Amniotic epithelial cell (primary cell): ENCODE measurements at regions not wholly inside any gene's neighbourhood (a gene's known extent, or its start where the extent isn't known, plus 50 kb on each side); places are given as distances from the start of the nearest gene placed in this dataset.
"Not testable (repeated sequence)": the region's sequence is repeated elsewhere in the genome, so short reads cannot be mapped to it uniquely, and the experiment has no call there.

ENCODE experiments used
- DNase-seq: peaks from one replicate; pipeline ENCODE4 v3.0.0-alpha.2; 2010; ENCODE audit warnings: low read depth

DNA sequence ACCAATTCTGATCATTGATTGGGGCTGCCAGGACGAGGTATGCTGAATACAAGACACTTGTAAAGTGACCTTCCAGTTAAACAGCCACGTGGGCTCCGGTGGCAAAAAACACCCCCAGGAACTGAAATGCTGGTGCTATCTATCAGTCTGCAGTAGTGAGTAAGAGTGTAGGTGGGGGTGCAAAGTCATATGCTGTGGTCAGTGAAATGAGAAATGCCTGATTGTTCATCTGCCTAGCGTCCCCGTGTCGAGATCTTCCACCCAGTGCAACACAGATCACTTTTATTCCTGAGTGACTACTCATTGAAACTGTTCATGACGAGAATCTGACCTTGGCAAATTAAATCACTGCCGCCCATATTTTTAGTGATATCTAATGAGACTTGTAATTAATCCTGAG, 806.5 kb upstream of the GOT2 start:
- DNase-seq = no peak

GRCh38 chr16:59535298-59535697, 801.2 kb upstream of the GOT2 start:
- no peak for DNase-seq

- DNase-seq = peak; percentile 20
Measured at GRCh38 chr16:59527206-59527997, 793.3 kb upstream of the GOT2 start.

DNA sequence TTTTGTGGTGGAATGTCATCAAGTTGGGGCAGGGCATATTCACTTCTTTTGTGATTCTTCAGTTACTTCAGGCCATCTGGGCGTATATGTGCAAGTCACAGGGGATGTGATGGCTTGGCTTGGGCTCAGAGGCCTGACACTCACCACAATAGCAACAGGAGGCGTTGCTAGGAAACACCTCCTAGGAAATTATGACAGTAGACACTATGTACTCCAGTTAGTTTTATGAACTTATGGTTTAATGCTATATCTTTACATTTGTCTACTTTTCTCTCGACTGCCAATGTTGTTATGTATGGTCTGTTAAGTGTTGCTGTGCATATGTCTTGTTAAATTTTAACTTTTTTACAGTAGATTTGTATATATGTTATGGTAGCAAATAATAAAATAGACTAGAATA, 788.7 kb upstream of the GOT2 start:
- no peak for DNase-seq

GRCh38 chr16:59518721-59519120, 784.6 kb upstream of the GOT2 start:
- DNase-seq = not testable (repeated sequence)

DNA sequence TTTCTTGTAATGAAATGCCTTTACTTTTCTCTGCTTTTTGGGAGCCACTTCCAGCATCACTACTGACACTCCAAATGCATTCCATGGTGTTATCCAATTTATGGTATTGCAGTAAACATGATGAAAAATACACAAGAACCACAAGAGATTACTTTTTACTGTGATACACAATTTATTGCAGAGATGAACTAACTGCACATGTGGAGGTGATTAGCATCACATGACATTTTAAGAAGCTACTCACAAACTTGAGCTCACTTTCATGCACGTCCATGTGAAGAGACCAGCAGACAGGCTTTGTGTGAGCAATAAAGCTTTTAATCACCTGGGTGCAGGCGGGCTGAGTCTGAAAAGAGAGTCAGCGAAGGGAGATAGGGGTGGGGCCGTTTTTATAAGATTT, 780.5 kb upstream of the GOT2 start:
- DNase-seq = no peak

- no peak for DNase-seq
Measured at GRCh38 chr16:59510008-59510424, 775.9 kb upstream of the GOT2 start.

DNA sequence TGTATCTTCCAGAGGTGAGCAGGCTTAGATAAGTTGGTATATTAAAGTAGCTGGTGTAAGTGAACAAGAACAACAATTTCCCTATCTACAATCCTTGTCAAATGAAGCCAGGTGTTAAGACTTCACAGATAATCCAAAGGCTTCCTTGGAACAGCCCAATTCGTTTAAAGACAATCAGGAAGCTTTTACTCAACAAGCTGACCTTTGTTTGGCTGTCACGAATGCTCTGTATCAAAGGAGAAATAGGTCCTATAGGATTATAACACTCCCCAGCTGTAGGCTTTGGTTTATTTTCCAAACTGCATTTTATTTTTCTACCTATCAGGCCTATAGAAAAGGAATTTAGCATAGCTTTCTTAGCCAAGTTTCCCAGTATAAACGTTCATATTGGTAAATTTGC, 766.5 kb upstream of the GOT2 start:
- DNase-seq = no peak

DNA sequence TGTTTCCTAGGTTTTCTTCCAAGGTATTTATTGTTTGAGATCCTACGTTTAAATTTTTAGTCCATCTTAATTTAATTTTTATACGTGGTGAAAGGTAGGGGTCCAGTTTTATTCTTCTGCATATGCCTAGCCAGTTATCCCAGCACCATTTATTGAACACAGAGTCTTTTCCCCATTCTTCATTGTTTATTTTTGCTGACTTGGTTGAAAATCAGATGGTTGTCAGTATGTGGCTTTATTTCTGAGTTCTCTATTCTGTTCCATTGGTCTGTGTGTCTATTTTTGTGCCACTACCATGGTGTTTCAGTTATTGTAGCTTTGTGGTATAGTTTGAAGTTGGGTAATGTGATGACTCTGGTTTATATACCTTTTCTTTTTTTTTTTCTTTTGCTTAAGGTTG, 753.0 kb upstream of the GOT2 start:
- DNase-seq = no peak

GRCh38 chr16:59484833-59485516, 750.9 kb upstream of the GOT2 start:
- DNase-seq = no peak

- no peak for DNase-seq
Measured at GRCh38 chr16:59478838-59479237, 744.7 kb upstream of the GOT2 start.

DNA sequence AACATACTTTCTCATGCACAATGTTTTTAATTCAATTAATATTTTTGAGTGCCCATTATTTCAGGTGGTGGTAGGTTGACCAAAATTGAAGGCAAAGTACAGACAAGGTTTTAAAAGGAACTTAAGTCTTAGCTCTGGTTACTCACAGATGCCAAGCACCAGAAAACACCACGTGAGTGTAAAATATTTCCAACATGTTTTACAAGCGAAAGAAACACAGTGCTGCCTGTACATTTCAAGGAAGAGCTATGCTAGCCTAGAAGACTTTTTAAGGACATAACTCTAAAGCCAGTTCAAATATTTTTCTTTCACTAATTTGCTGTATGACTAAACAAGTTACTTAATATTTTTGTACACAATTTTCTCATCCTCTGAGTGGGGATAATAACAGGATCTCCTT, 736.4 kb upstream of the GOT2 start:
- DNase-seq = no peak

DNA sequence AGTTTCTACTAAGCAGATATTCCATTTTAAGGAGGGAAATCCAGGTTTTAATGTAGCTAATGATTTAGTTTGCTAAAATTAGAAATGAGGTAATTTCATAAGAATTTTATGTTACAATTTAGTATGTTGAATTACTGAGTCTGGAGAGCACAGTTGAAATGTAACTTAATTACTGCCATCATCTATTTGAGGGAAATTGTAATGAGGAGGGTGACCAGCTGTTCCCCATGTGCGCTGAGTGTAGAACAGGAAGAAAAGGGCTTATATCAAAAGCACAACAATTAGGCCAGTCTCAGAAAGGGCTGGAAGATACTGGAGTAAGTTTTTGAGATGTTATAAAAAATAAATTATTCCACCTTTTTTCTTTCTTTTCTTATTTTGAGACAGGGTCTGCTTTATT, 735.1 kb upstream of the GOT2 start:
- no peak for DNase-seq

DNA sequence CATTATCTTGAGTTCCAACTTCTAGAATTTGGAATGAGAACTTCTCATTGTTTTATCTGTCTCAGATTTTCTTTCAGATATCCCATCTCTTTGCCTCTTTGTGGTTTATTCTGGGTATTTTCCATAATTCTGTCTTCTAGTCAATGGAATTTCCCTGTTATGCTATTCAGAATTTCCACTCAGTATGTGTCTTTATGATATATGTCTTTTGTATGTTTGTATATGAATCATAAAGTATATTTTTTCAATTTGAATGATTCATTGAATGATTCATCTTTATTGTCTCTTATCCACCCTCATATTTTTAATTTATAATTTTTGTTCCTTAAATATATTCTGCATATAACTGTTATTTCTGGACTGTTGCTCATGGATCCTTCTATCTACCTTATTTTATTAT, 729.7 kb upstream of the GOT2 start:
- DNase-seq = no peak

DNA sequence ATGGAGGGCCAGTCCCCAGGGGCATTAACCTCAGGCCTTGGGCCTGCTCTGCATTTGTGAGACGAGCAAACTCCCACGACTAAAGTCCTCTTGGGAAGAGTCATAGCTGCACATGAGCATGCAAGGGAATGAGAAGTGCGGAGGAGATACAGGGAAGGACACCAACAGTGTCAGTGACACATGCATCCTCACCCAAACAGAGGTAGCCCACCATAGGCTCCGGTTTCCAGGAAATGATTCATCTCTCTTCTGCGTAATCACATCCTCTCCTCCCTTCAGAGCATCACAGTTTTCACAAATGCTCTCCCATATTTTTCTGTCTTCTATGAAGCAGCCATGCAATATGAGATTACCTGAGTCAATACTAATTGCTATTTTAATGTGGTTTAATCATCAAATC, 725.7 kb upstream of the GOT2 start:
- DNase-seq = no peak

DNA sequence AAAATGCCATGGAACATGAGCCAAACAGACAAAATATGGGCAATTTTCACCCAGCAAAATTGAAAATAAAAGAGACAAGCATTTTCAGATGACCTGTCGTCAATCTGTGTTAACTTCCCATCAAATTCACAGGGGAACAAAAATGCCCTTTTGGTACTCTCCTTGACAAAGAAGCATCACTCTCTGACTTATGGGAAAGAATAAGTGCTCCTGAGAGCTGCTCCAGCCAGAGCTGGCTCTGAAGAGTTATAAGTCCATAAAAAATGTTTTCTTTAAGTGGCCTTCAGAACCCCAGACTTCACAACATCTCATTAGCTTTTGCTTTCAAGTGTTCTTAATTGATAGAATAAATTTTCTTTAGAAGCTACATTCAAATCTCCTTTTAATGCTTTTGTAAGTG, 721.4 kb upstream of the GOT2 start:
- DNase-seq = no peak

- DNase-seq = not testable (repeated sequence)
Measured at GRCh38 chr16:59450513-59450912, 716.4 kb upstream of the GOT2 start.

GRCh38 chr16:59440502-59440901, 706.4 kb upstream of the GOT2 start:
- DNase-seq = no peak

- DNase-seq = no peak
Measured at GRCh38 chr16:59432896-59433295, 698.8 kb upstream of the GOT2 start.

DNA sequence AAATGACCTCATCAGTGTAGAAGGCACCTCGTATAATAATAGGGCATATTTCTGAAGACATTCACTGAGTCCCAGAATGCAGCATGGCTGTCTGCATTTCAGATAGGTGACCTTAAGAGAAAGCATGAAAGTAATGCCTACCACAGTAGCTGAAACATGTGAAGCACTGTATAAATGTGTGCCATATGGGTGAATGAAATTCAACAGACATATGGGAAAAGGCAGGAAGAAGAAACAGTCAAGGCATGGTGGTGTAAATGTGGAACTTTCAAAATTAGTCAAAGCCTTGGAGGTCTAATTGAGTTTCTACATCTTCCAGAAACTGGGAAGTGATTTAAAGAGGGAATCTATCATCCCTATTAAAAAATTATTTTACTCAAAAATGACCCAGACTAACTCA, 698.2 kb upstream of the GOT2 start:
- no peak for DNase-seq

GRCh38 chr16:59424714-59425273, 690.7 kb upstream of the GOT2 start:
- DNase-seq = no peak

DNA sequence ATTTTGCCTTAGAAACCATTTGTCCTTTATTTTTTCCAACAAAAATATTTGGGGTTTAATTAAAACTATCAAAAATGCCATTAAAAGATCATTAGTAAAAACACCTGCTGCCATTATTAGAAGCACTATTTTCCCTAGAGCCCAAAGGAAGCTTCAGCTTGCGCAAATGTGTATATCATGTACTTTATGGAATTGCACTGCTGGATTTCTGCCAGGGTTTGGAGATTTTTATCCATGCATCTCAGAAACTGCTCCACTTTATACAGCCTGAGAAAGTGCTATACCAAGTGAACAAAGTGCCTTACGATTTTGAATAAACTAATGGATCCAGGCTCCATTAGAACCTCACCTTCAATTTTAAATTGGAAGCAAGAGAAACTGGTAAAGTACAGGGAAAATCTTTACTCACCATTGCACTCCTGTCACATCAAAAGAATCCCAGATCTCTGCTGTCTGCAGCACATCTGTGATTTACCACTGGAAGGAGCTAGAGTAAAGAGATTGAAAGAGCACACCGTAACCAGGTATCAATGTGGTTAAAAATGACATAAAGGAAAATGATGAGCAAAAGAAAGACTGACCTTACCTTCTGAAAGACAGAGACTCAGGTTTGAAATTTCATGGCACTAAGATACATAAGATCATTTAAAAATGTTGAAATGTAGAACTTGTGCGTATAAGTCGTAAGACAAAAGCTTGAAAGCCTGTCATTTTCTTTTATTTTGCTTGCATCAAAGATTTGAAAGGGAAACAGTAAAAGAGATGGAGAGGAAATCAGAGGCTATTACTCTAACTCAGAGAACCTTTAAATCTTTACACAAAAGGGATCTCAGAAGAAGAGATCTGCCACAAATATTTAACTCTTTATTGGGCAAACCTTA, 678.1 kb upstream of the GOT2 start:
- DNase-seq = no peak
